Parathyroid adenoma (tissue), 2 donors: ENCODE measurements at regions not wholly inside any gene's neighbourhood (a gene's known extent, or its start where the extent isn't known, plus 50 kb on each side); places are given as distances from the start of the nearest gene placed in this dataset.

ENCODE experiments used
- H2AFZ ChIP-seq: fragments of 300-600 bp; sonication (generic); one replicate; pipeline ENCODE4 v1.7.0; 2017; ENCODE audit warnings: antibody characterized with exemption, mild to moderate bottlenecking
- H3K27ac ChIP-seq: fragments of 300-600 bp; sonication (generic); one replicate; pipeline ENCODE4 v1.7.0; 2017
- H3K27me3 ChIP-seq: fragments of 300-600 bp; sonication (generic); one replicate; pipeline ENCODE4 v1.7.0; 2017; ENCODE audit warnings: low read length; ENCODE audit not compliant: control insufficient read depth, insufficient read depth
- H3K36me3 ChIP-seq: fragments of 300-600 bp; sonication (generic); one replicate; pipeline ENCODE4 v1.7.0; 2017; ENCODE audit warnings: low read length; ENCODE audit not compliant: control insufficient read depth, insufficient read depth
- H3K4me1 ChIP-seq: fragments of 300-600 bp; sonication (generic); one replicate; pipeline ENCODE4 v1.7.0; 2017; ENCODE audit warnings: control low read depth
- H3K4me2 ChIP-seq: fragments of 300-600 bp; sonication (generic); one replicate; pipeline ENCODE4 v1.7.0; 2017; ENCODE audit warnings: low read length
- H3K4me3 ChIP-seq: fragments of 300-600 bp; sonication (generic); one replicate; pipeline ENCODE4 v1.7.0; 2017; ENCODE audit warnings: low read depth, low read length
- H3K79me2 ChIP-seq: fragments of 300-600 bp; sonication (generic); one replicate; pipeline ENCODE4 v1.7.0; 2017; ENCODE audit warnings: control low read depth
- H3K9ac ChIP-seq: fragments of 300-600 bp; sonication (generic); one replicate; pipeline ENCODE4 v1.7.0; 2017; ENCODE audit warnings: mild to moderate bottlenecking
- H3K9me3 ChIP-seq: fragments of 300-600 bp; sonication (generic); one replicate; pipeline ENCODE4 v1.7.0; 2017; ENCODE audit warnings: low read length; ENCODE audit not compliant: control insufficient read depth
- TF ChIP-seq, protein P1 (sequence below): fragments of 300-600 bp; sonication (generic); IDR thresholded peaks from one replicate; pipeline ENCODE4 v1.7.0; 2017; ENCODE audit warnings: antibody characterized with exemption, mild to moderate bottlenecking
- donor health status: primary hyperparathyroidism.

DNA sequence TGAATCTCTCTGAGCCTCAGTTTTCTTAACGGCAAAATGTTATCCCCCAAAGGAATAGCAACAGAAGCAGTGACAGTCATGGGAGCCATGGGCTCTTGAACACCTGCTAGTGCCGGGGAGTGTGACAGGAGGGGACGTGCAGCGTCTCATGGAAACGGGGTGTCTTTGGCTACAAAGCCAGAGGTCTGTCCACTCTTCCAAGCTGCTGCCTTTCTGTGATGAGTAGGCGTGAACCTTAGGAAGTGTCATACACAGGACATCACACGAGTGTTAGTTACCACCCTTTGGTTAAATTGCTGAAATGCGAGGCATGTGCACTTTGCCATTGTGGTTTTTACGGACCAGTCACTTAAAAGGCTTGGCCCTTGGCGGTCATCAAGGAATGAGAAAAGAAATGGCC, 93.4 kb downstream of the IRF8 start:
- H3K4me2 ChIP-seq = no peak overlapping the region
- TF ChIP-seq, protein P1, sequence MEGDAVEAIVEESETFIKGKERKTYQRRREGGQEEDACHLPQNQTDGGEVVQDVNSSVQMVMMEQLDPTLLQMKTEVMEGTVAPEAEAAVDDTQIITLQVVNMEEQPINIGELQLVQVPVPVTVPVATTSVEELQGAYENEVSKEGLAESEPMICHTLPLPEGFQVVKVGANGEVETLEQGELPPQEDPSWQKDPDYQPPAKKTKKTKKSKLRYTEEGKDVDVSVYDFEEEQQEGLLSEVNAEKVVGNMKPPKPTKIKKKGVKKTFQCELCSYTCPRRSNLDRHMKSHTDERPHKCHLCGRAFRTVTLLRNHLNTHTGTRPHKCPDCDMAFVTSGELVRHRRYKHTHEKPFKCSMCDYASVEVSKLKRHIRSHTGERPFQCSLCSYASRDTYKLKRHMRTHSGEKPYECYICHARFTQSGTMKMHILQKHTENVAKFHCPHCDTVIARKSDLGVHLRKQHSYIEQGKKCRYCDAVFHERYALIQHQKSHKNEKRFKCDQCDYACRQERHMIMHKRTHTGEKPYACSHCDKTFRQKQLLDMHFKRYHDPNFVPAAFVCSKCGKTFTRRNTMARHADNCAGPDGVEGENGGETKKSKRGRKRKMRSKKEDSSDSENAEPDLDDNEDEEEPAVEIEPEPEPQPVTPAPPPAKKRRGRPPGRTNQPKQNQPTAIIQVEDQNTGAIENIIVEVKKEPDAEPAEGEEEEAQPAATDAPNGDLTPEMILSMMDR = no peak
- H3K36me3 ChIP-seq = no peaks in the 10 kb centered on the region
- no peaks in the 10 kb centered on the region for H3K27me3 ChIP-seq
- H3K4me1 ChIP-seq = no peaks in the 10 kb centered on the region
- no peak overlapping the region for H3K4me3 ChIP-seq
- H2AFZ ChIP-seq = no peak overlapping the region
- no peak overlapping the region for H3K27ac ChIP-seq
- H3K9me3 ChIP-seq = no peaks in the 10 kb centered on the region
- H3K9ac ChIP-seq = no peak overlapping the region
- no peaks in the 10 kb centered on the region for H3K79me2 ChIP-seq

DNA sequence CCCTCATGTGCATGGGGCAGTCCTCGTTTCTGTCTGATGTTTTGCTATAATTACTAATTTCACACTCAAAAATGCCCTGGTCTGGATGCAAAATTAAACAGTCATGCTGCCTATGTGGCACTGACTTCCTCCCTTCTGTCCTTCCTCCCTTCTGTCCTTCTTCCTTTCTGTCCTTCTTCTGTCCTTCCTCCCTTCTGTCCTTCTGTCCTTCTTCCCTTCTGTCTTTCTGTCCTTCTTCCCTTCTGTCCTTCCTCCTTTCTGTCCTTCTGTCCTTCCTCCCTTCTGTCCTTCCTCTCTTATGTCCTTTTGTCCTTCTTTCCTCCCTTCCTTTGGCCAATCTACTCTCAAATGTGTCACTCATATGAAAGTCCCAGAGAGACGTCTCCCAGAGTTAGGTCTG, 93.8 kb downstream of the IRF8 start:
- TF ChIP-seq, protein P1 = no peak
- Histone ChIP-seq H3K79me2 (no peaks in the 10 kb centered on the region), H2AFZ (no peak overlapping the region), H3K27me3 (no peaks in the 10 kb centered on the region), H3K9ac (no peak overlapping the region), H3K4me3 (no peak overlapping the region), H3K4me1 (no peaks in the 10 kb centered on the region), H3K4me2 (no peak overlapping the region), H3K36me3 (no peaks in the 10 kb centered on the region), H3K27ac (no peak overlapping the region), H3K9me3 (no peaks in the 10 kb centered on the region)

DNA sequence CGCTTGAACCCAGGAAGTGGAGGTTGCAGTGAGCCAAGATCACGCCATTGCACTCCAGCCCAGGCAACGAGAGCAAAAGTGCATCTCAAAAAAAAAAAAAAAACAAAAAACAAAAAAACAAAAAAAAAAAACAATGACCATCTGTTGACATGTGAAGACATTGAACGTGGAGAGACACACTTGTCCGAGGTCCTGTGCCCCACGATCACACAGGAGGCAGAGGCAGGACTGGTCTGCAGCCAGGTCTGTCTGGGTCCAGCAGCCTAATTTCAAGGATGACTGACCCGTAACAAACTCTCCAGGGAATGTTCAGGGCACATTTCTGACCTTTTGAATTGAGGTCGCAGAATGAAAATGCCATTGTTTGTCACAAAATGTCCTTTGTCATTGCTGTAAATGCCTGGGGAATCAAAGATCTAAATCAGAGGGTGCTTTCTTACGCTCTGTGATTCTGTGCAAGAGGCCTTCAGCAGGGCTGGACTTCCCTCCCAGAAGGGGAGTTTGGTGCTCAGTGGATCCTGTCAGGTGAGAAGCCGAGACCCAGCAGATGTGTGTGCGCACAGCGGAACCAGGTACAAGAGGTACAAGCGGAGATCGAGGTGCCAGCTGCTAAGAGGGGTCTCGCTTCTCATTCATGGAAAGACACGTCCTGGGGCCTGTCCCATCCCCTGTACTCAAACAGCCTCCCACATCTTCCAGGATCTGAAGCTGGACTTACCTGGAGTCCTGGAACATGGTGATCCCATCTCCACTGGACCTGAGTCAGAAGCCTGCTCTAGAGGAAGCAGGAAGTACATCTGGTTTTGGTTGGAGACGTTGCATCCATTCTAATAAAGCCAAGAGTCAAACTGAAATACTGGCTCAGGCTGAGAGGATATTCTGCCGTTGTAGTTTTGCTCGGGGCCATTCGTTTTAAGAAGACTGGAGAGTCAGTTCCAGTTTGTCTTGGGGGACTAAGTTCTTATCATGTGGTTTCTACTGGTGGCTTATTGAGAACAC, 95.8 kb downstream of the IRF8 start:
- no peaks in the 10 kb centered on the region for H3K4me1 ChIP-seq
- no peak overlapping the region for H3K4me3 ChIP-seq
- TF ChIP-seq, protein P1 = no peak
- no peak overlapping the region for H3K9ac ChIP-seq
- H3K79me2 ChIP-seq = no peaks in the 10 kb centered on the region
- H3K4me2 ChIP-seq = no peak overlapping the region
- no peaks in the 10 kb centered on the region for H3K36me3 ChIP-seq
- H2AFZ ChIP-seq = no peak overlapping the region
- no peaks in the 10 kb centered on the region for H3K9me3 ChIP-seq
- no peak overlapping the region for H3K27ac ChIP-seq
- H3K27me3 ChIP-seq = no peaks in the 10 kb centered on the region

DNA sequence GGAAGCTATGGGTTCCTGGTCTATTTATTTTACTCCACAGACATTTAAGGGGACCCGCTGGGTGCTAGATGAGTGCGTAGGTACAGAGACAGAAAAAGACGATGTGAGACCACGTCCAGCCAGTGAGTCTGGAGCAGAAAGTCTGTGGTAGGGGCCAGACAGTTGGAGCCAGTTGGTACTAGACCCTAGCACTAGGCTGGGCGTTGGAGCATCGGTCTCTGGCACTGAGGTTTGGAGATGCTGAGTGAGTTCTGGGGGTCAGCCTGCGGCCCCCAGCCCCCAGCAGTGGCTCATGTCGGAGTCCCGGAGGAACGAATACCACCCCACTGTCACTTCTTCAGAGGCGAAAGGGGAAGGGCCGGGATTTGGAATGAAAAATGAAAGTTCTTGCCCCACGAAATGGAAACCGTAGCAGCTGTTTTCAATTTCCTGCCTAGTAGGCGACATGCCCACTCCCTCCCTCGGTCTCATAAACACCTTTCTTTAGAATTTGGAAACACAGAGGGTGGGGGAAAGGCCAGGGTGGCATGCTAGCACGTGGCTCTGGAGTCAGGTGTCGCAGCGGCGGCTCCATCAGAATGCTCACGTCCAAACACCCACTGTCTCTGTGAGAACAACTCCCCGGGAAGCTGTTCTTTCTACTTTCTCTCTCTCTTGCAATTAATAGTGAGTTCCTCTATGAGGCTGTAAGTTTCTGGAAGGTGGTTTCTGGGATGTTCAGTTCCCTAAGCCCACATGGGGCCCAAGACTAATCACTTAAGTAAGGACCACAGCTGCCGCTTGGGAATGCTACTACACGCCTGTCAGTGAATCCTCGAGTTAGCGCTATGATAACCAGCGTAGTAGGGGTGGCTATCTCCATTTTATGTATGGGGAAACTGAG, 96.8 kb downstream of the IRF8 start:
- no peak overlapping the region for H3K9ac ChIP-seq
- no peak overlapping the region for H3K27ac ChIP-seq

More for the DNA sequence above, 96.8 kb downstream of the IRF8 start:
- Histone ChIP-seq H3K36me3 (no peaks in the 10 kb centered on the region), H3K27me3 (no peaks in the 10 kb centered on the region), H2AFZ (no peak overlapping the region), H3K4me3 (no peak overlapping the region), H3K79me2 (no peaks in the 10 kb centered on the region), H3K4me2 (no peak overlapping the region), H3K4me1 (no peaks in the 10 kb centered on the region), H3K9me3 (no peaks in the 10 kb centered on the region)
- TF ChIP-seq, protein P1 = no peak
